ENCODE measurements at regions not wholly inside any gene's neighbourhood (a gene's known extent, or its start where the extent isn't known, plus 50 kb on each side); places are given as distances from the start of the nearest gene placed in this dataset.

DNA sequence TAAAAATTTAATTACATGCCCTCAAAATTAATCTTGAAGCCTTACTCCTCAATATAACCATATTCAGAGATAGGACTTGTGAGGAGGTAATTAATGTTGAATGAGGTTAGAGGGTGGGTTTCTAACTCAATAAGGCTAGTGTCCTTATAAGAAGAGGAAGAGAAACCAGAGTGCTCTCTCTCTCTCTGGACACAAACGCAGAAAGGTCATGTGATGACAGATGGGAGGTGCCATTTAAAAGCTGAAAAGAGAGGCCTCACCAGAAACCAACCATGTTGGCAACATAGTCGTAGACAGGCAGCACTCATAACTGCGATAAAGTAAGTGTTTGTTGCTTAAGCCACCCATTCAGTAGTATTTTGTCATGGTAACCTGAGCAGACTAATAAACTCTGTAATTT lies 378.5 kb upstream of the LMO3 start (continued):
- TF ChIP-seq GLIS3 (CRISPR knock-in tag; IDR thresholded peaks at IDR 0.05) (no peak), SNAI2 (CRISPR knock-in tag; IDR thresholded peaks at IDR 0.05) (no peak), ZNF565 (CRISPR knock-in tag; conservative IDR thresholded peaks at IDR 0.05; ENCODE audit: low read depth) (no peak), BACH2 (CRISPR knock-in tag; IDR thresholded peaks at IDR 0.05; ENCODE audit: borderline replicate concordance) (no peak)
- TF ChIP-seq, protein P1, sequence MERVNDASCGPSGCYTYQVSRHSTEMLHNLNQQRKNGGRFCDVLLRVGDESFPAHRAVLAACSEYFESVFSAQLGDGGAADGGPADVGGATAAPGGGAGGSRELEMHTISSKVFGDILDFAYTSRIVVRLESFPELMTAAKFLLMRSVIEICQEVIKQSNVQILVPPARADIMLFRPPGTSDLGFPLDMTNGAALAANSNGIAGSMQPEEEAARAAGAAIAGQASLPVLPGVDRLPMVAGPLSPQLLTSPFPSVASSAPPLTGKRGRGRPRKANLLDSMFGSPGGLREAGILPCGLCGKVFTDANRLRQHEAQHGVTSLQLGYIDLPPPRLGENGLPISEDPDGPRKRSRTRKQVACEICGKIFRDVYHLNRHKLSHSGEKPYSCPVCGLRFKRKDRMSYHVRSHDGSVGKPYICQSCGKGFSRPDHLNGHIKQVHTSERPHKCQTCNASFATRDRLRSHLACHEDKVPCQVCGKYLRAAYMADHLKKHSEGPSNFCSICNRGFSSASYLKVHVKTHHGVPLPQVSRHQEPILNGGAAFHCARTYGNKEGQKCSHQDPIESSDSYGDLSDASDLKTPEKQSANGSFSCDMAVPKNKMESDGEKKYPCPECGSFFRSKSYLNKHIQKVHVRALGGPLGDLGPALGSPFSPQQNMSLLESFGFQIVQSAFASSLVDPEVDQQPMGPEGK (CRISPR knock-in tag; IDR thresholded peaks at IDR 0.05; ENCODE audit: borderline replicate concordance) = no peak

DNA sequence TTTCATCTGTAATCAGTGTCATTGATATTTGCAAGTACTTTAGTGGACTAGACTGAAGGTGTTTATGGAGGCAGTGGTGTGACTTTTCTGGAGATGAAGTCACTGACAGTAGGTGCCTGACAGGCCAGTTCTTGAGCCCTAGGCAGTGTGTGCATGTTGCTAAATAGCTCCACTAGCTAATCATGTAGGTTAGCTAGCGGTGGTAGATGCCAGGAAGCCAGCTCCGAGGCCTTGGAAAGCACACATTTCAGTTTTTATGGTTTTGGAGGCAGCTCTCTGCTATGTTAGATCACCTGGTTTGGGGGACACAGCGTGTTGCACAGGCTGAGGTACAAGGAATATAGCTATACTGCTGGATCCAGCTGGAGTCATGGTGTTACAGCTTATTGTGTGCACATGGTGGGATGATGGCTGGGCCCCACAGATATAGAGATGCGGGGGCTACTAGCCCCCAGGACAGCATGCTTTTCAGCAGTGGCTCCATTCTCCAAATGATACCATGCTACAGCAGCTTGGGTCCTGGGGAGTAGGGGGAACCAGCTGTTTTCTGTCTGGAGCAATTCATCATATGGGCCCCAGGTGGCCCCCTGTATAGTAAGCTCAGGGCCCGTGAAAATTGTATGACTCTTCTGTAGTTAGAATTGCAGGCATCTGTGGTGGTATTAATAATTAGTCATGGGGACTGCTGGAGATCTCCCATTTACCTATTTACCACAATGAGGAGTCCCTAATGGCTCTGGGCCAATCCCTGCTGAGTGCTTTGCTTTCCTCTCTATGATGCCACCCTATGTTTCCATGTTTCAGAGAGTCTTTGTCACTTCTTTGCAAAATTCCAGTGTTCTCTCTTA lies 367.2 kb upstream of the LMO3 start:
- no peak for ATAC-seq
- TF ChIP-seq ZNF70 (CRISPR knock-in tag; IDR thresholded peaks at IDR 0.05) = no peak
- TF ChIP-seq, protein P2, sequence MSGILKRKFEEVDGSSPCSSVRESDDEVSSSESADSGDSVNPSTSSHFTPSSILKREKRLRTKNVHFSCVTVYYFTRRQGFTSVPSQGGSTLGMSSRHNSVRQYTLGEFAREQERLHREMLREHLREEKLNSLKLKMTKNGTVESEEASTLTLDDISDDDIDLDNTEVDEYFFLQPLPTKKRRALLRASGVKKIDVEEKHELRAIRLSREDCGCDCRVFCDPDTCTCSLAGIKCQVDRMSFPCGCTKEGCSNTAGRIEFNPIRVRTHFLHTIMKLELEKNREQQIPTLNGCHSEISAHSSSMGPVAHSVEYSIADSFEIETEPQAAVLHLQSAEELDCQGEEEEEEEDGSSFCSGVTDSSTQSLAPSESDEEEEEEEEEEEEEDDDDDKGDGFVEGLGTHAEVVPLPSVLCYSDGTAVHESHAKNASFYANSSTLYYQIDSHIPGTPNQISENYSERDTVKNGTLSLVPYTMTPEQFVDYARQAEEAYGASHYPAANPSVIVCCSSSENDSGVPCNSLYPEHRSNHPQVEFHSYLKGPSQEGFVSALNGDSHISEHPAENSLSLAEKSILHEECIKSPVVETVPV (CRISPR knock-in tag; IDR thresholded peaks at IDR 0.05) = no peak
- no peak for TF ChIP-seq ZC3H10 (CRISPR knock-in tag; IDR thresholded peaks at IDR 0.05)
- TF ChIP-seq ZFP30 (CRISPR knock-in tag; IDR thresholded peaks at IDR 0.05) = no peak
- TF ChIP-seq, protein P3, sequence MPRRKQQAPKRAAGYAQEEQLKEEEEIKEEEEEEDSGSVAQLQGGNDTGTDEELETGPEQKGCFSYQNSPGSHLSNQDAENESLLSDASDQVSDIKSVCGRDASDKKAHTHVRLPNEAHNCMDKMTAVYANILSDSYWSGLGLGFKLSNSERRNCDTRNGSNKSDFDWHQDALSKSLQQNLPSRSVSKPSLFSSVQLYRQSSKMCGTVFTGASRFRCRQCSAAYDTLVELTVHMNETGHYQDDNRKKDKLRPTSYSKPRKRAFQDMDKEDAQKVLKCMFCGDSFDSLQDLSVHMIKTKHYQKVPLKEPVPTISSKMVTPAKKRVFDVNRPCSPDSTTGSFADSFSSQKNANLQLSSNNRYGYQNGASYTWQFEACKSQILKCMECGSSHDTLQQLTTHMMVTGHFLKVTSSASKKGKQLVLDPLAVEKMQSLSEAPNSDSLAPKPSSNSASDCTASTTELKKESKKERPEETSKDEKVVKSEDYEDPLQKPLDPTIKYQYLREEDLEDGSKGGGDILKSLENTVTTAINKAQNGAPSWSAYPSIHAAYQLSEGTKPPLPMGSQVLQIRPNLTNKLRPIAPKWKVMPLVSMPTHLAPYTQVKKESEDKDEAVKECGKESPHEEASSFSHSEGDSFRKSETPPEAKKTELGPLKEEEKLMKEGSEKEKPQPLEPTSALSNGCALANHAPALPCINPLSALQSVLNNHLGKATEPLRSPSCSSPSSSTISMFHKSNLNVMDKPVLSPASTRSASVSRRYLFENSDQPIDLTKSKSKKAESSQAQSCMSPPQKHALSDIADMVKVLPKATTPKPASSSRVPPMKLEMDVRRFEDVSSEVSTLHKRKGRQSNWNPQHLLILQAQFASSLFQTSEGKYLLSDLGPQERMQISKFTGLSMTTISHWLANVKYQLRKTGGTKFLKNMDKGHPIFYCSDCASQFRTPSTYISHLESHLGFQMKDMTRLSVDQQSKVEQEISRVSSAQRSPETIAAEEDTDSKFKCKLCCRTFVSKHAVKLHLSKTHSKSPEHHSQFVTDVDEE (CRISPR knock-in tag; IDR thresholded peaks at IDR 0.05) = no peak
- TF ChIP-seq, protein P4, sequence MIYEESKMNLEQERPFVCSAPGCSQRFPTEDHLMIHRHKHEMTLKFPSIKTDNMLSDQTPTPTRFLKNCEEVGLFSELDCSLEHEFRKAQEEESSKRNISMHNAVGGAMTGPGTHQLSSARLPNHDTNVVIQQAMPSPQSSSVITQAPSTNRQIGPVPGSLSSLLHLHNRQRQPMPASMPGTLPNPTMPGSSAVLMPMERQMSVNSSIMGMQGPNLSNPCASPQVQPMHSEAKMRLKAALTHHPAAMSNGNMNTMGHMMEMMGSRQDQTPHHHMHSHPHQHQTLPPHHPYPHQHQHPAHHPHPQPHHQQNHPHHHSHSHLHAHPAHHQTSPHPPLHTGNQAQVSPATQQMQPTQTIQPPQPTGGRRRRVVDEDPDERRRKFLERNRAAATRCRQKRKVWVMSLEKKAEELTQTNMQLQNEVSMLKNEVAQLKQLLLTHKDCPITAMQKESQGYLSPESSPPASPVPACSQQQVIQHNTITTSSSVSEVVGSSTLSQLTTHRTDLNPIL (CRISPR knock-in tag; IDR thresholded peaks at IDR 0.05; ENCODE audit: low read depth) = no peak
- TF ChIP-seq ZNF8 (CRISPR knock-in tag; IDR thresholded peaks at IDR 0.05) = no peak

DNA sequence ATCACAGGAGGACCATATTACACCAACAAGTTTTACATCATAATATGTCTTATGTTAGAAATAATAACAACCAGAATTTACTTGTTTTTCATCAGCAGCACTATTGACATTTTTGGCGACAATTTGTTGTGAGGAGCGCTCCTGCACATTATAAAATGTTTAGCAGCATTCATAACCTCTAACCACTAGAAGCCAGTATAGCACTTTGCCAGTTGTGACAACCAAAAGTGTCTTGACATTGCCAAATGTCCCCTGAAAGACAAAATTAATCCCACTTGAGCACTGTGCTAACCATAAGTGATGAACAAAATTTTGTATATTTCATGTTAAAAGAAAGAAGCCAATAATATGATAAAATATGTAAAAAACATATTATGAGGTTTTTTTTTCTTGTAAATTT lies 356.9 kb upstream of the LMO3 start:
- TF ChIP-seq ZFP3 (CRISPR knock-in tag; IDR thresholded peaks at IDR 0.05) (no peak), ZNF565 (CRISPR knock-in tag; conservative IDR thresholded peaks at IDR 0.05; ENCODE audit: low read depth) (no peak), TOX (CRISPR knock-in tag; IDR thresholded peaks at IDR 0.05; ENCODE audit: borderline replicate concordance) (no peak), ARNTL (CRISPR knock-in tag; IDR thresholded peaks at IDR 0.05; ENCODE audit: borderline replicate concordance, low read depth) (no peak), ZNF8 (CRISPR knock-in tag; IDR thresholded peaks at IDR 0.05) (no peak), ZNF70 (CRISPR knock-in tag; IDR thresholded peaks at IDR 0.05) (no peak), ZC3H10 (CRISPR knock-in tag; IDR thresholded peaks at IDR 0.05) (no peak), GLIS3 (CRISPR knock-in tag; IDR thresholded peaks at IDR 0.05) (no peak), TCF4 (CRISPR knock-in tag; IDR thresholded peaks at IDR 0.05; ENCODE audit: borderline replicate concordance) (no peak), ESRRG (CRISPR knock-in tag; IDR thresholded peaks at IDR 0.05) (no peak), SNAI2 (CRISPR knock-in tag; IDR thresholded peaks at IDR 0.05) (no peak), RARB (CRISPR knock-in tag; IDR thresholded peaks at IDR 0.05) (no peak), CSDC2 (CRISPR knock-in tag; IDR thresholded peaks at IDR 0.05) (no peak), OSR1 (CRISPR knock-in tag; IDR thresholded peaks at IDR 0.05) (no peak)
- TF ChIP-seq, protein P5, sequence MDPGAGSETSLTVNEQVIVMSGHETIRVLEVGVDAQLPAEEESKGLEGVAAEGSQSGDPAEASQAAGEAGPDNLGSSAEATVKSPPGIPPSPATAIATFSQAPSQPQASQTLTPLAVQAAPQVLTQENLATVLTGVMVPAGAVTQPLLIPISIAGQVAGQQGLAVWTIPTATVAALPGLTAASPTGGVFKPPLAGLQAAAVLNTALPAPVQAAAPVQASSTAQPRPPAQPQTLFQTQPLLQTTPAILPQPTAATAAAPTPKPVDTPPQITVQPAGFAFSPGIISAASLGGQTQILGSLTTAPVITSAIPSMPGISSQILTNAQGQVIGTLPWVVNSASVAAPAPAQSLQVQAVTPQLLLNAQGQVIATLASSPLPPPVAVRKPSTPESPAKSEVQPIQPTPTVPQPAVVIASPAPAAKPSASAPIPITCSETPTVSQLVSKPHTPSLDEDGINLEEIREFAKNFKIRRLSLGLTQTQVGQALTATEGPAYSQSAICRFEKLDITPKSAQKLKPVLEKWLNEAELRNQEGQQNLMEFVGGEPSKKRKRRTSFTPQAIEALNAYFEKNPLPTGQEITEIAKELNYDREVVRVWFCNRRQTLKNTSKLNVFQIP (CRISPR knock-in tag; IDR thresholded peaks at IDR 0.05; ENCODE audit: borderline replicate concordance, low read depth) = no peak
- TF ChIP-seq, protein P1 (CRISPR knock-in tag; IDR thresholded peaks at IDR 0.05; ENCODE audit: borderline replicate concordance) = no peak
- TF ChIP-seq, protein P2 (CRISPR knock-in tag; IDR thresholded peaks at IDR 0.05) = no peak
- no peak for ATAC-seq

All from SK-N-SH treated with all-trans-retinoic acid at 6 μM for 48 hours (cell line).